ENCODE measurements at regions not wholly inside any gene's neighbourhood (a gene's known extent, or its start where the extent isn't known, plus 50 kb on each side); places are given as distances from the start of the nearest gene placed in this dataset.

DNA sequence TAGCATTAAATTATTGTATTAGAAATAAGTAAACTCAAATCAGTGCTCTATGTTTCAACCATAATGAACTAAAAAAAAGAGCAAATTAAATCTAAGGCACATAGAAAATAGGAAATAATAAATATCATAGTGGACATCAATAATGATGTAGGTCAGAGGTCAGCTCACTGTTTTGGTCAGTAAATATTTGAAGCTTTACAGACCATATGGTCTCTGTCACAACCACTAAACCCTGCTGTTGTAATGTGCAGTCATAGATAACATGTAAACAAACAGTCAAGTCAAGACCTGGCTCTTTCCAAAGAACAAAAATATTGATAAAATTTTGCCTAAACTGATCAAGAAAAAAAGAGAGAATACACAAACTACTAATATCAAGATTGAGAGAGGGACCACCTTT is 615.0 kb downstream of the SH2D4B start:
- TF ChIP-seq POLR2A (IDR thresholded peaks at IDR 0.05) (no peak), EP300 (IDR thresholded peaks at IDR 0.05) (no peak)
